ENCODE measurements at regions not wholly inside any gene's neighbourhood (a gene's known extent, or its start where the extent isn't known, plus 50 kb on each side); places are given as distances from the start of the nearest gene placed in this dataset.

- H3K4me3 ChIP-seq (ENCODE audit: low read depth, low read length), result no peak overlapping the region
- TF ChIP-seq, protein P1, sequence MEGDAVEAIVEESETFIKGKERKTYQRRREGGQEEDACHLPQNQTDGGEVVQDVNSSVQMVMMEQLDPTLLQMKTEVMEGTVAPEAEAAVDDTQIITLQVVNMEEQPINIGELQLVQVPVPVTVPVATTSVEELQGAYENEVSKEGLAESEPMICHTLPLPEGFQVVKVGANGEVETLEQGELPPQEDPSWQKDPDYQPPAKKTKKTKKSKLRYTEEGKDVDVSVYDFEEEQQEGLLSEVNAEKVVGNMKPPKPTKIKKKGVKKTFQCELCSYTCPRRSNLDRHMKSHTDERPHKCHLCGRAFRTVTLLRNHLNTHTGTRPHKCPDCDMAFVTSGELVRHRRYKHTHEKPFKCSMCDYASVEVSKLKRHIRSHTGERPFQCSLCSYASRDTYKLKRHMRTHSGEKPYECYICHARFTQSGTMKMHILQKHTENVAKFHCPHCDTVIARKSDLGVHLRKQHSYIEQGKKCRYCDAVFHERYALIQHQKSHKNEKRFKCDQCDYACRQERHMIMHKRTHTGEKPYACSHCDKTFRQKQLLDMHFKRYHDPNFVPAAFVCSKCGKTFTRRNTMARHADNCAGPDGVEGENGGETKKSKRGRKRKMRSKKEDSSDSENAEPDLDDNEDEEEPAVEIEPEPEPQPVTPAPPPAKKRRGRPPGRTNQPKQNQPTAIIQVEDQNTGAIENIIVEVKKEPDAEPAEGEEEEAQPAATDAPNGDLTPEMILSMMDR (IDR thresholded peaks at IDR 0.05; ENCODE audit: low read depth, low read length), result no peak
- no peak for DNase-seq (ENCODE audit: low read depth)
These were observed 150.4 kb upstream of the PCDH10 start for GRCh38 chr4:132998585-132999230.

GRCh38 chr4:133000012-133000411 lies 149.1 kb upstream of the PCDH10 start:
- no peak for DNase-seq (ENCODE audit: low read depth)
- no peak overlapping the region for H3K4me3 ChIP-seq (ENCODE audit: low read depth, low read length)
- TF ChIP-seq POLR2A (IDR thresholded peaks at IDR 0.05; ENCODE audit: extremely low read depth, insufficient read length), result no peak
- no peak for TF ChIP-seq MAX (IDR thresholded peaks at IDR 0.05; ENCODE audit: low read depth, low read length)
- TF ChIP-seq, protein P1 (IDR thresholded peaks at IDR 0.05; ENCODE audit: low read depth, low read length), result no peak
- TF ChIP-seq MYC (IDR thresholded peaks at IDR 0.05; ENCODE audit: low read depth, low read length), result no peak

- TF ChIP-seq POLR2A (IDR thresholded peaks at IDR 0.05; ENCODE audit: extremely low read depth, insufficient read length) (no peak), MAX (IDR thresholded peaks at IDR 0.05; ENCODE audit: low read depth, low read length) (no peak), MYC (IDR thresholded peaks at IDR 0.05; ENCODE audit: low read depth, low read length) (no peak)
- TF ChIP-seq, protein P1 (IDR thresholded peaks at IDR 0.05; ENCODE audit: low read depth, low read length), result no peak
- no peak for DNase-seq (ENCODE audit: low read depth)
These were observed 145.9 kb upstream of the PCDH10 start for GRCh38 chr4:133003169-133003568.

DNA sequence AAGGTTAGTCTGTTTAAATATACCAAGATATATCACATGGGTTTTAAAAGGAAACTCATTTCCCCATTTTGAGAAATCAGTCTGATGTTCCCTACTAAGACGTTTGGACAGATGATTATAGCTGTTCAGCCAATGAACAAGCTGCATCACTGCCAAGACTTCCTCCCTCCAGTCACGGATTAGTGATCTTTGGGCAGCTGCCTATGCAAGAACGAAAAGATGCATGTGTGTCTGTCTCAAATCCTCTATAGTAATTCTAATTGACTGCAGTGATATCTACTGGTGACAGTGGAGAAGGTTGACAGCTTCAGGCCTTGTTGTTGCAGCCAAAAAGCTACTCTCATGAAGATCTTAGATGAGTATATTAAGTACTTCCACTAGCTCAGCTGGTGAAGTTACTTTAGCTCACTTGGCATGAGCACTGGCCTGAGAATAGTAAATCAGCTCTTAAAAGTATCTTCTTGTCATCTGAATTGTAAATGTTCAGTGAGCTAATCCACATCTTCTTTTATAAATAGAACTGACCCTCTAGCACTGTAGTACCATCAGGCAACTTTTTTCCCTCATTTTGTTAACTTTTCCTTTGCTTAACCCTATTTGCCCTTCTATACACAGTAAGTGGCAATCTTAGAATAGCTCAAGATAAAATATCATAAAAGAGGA lies 134.5 kb upstream of the PCDH10 start:
- H3K4me3 ChIP-seq (ENCODE audit: low read depth, low read length), result no peak overlapping the region
- no peak for DNase-seq (ENCODE audit: low read depth)
- TF ChIP-seq MAX (IDR thresholded peaks at IDR 0.05; ENCODE audit: low read depth, low read length) (no peak), POLR2A (IDR thresholded peaks at IDR 0.05; ENCODE audit: extremely low read depth, insufficient read length) (no peak), MYC (IDR thresholded peaks at IDR 0.05; ENCODE audit: low read depth, low read length) (no peak)
- TF ChIP-seq, protein P1 (IDR thresholded peaks at IDR 0.05; ENCODE audit: low read depth, low read length), result no peak

More at GRCh38 chr4:133003169-133003568, 145.9 kb upstream of the PCDH10 start:
- no peak overlapping the region for H3K4me3 ChIP-seq (ENCODE audit: low read depth, low read length)

GRCh38 chr4:133045288-133045687 lies 103.8 kb upstream of the PCDH10 start:
- TF ChIP-seq, protein P1 (IDR thresholded peaks at IDR 0.05; ENCODE audit: low read depth, low read length), result no peak
- TF ChIP-seq MYC (IDR thresholded peaks at IDR 0.05; ENCODE audit: low read depth, low read length) (no peak), POLR2A (IDR thresholded peaks at IDR 0.05; ENCODE audit: extremely low read depth, insufficient read length) (no peak), MAX (IDR thresholded peaks at IDR 0.05; ENCODE audit: low read depth, low read length) (no peak)
- no peak overlapping the region for H3K4me3 ChIP-seq (ENCODE audit: low read depth, low read length)

More at GRCh38 chr4:133045288-133045687, 103.8 kb upstream of the PCDH10 start:
- no peak for DNase-seq (ENCODE audit: low read depth)
